ENCODE measurements at regions not wholly inside any gene's neighbourhood (a gene's known extent, or its start where the extent isn't known, plus 50 kb on each side); places are given as distances from the start of the nearest gene placed in this dataset.

GRCh38 chr7:119964788-119965542 is 308.0 kb upstream of the KCND2 start:
- TF ChIP-seq CTCF (IDR thresholded peaks at IDR 0.05; ENCODE audit: insufficient read depth, low read length) (no peak), POLR2AphosphoS5 (IDR thresholded peaks at IDR 0.05; ENCODE audit: low read depth) (no peak)
